ENCODE measurements at regions not wholly inside any gene's neighbourhood (a gene's known extent, or its start where the extent isn't known, plus 50 kb on each side); places are given as distances from the start of the nearest gene placed in this dataset.
"Not testable (repeated sequence)": the region's sequence is repeated elsewhere in the genome, so short reads cannot be mapped to it uniquely, and the experiment has no call there.

DNA sequence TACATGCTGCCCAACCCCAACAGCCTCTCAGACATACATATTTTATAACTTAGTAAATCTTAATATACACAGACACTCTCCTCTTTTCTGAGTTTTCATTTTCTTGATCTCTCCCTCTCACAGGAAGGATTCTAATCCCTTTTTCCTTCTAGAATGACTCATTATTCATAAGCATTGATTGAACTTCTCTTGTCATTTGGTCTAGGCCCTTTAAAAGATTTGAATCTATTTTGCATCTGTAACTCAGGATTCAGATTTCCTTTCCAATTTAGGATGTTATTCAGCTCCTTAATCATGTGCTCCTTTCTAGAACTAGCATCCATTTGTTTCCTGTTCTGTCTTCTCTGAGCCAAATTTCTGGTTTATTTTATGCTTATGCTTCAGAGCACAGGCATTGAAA lies 624.5 kb upstream of the SGO1 start:
- DNase-seq, result no peak

DNA sequence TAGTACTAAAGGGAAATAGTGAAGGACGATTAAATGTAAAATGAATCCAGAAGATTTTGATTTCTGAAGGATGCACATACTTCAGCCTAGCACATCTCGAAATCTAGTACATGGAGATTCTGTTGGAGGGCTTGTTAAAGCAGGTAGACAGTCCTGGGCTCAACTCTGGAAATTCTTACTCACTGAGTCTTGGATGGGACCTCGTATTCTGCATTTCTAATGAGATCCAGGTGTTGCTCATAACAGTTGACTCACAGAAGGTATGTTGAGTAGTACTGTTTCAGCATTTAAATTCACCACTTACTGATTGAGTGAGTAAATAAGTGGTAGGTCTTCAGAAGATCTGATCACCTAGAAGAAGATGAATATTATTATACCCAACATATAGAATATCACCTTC lies 623.4 kb upstream of the SGO1 start:
- no peak for DNase-seq

DNA sequence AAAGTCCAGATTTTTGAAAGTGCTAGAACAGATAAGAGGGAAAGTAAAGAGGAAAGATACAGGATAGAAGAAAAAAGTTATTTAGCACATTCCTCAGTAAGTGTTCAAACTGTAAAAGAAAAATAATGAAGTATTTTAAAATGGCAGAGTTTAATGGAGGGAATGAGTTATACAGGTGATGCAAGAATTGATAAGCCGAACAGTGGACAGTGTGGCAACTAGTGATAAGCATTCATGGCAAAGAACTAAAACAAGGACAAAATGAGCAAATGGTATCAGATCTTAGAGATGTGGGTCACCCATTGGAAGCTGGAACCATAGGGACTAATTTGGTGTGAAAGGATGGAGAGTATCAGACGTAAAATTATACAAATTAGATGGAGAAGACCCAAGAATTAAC lies 622.9 kb upstream of the SGO1 start:
- DNase-seq, result no peak

DNA sequence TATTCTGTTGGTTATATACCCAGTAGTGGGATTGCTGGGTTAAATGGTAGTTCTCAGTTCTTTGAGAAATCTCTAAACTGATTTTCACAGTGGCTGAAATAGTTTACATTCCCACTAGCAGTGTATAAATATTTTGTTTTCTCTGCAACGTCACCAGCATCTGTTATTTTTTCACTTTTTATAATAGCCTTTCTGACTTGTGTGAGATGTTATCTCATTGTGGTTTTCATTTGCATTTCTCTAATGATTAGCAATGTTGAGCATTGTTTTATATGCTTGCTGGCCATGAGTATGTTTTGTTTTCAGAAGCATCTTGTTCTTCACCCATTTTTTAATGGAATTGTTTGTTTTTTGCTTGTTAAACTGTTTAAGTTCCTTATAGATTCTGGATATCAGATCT lies 612.7 kb upstream of the SGO1 start:
- DNase-seq, result no peak

DNA sequence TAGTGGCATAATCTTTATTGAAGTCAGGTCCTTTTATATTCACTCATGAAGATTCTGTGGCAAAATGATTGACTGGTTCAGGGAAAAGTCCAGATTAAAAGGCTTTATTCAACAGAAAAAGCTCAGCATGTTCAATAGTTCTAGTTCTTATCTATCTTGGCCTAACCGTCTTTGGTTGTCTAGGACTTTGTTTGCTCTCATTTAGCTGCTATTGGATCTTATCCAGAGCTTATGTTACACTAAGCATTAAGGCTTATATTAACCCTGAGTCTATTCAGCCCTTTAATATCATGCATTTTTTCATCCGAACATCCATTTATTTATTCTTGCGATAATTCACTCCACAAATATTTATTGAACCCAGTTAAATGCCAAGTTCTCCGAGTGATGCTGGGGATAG lies 601.0 kb upstream of the SGO1 start:
- no peak for DNase-seq

DNA sequence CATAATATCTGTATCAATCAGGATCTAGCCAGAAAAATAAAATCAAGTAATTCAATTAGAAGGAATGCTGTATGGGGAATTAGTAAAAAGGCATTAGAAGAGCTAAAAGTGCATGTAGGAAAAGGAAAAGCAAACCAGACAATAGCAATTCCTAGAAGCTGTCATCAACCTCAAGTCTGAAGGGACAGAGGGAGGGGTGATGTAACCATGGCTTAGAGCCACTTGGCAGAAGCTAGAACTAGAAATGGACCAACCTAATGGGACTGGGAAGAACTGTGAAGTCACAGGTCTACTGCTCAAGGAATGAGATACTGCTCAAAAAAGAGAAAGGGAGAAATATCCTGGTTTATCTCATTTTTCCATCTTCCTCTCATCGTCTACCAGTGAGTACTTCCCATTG lies 590.7 kb upstream of the SGO1 start:
- no peak for DNase-seq

DNA sequence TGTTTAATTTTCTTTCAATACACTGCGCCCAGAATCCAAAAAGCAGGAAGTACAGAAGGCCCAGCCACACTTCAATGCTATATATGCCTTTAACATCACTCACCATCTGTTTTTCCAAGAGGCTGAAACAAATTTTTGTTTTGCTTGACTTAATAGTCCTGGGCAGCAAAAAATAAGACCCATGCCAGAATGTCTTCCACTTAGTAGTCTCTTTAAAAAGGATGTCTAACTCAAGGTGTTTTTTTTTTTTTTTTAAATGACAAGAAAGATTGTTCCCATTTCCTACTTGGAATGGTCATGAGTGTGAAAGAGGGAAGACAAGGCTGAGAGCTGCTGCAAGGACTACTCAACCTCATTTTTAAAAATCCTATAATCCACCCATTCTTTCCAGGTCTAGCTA lies 590.3 kb upstream of the SGO1 start:
- no peak for DNase-seq

DNA sequence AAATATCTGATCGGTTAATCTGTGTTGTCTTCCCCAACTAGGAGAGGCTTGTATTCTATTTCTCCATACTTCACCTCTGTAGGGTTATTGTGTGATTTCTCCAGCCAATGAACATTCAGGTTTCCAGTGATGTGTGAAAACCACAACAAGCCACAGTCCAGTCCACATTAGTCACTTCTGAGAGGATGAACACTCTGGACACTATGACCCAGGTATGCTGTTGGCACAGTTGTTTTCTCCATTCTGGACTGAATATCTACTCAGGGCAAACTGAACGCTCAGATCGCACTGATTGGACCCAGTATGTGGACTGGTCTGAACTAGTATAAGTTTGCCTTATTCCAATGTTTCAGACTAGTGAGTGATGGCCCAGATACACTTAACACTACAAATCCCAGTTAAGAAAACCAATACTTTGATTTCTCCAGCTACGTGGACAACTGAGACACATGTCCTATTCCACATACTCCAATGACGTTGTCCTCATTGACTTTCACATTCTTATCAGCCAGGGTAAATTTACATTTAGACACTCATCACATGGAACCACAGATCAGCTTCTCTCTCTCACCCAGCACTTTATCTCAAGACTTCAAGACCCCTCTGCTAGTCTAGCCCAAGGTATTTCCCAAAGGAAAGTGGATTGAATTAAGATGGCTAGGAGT lies 587.4 kb upstream of the SGO1 start:
- no peak for DNase-seq

DNA sequence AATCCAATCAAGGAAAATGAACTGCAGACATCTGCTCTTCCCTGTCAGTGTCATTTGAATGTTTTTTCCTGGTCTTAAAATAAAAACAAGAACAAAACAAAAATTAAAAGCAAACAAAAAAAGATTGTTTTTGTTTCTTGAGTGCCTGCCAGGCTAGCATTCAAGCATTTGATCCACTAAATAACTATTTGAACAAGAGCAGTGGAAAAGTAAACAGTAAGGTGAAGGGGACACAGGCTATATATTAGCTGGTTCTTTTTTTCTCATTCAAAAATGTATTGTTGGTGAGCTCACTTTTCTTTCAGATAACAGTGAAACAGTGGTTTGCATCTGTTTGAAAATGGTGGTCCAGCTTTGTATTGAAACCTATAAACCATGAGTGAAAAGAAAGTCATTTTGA lies 586.9 kb upstream of the SGO1 start:
- no peak for DNase-seq

DNA sequence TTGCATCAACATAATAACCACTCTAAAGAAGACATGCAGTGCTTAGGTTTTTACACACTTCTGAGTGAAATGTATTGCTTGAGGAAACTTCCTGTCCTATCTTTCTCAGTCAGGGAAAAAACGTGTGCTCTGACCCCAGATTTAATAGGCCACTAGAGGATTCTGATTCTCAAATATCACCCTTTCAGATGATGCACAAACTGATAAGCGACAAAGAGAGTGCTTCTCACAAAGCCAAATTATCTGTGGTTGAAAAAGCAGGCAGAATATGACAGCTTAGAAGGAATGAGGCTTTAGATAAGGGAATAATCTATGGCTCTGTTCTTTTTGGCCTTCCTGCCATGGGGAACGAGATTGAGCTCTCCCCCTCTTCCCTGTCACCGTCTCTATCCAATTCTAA lies 583.4 kb upstream of the SGO1 start:
- no peak for DNase-seq

DNA sequence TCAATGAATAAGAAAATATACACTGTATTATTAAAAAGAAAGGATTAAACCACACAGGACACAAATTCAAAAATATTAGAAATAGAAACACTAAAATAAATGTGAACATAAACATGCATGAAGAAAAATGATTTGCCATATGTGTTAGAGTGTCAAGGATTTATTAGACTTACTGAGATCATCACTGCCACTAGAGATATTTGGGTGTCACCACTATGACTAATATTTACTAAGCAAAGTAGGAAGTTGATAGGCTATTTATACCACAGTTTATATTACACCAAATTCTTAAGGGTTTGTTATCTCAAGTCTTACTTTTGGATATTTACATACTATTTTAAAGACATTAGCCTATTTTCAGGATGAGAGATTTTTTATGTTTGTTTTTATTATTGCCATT lies 575.0 kb upstream of the SGO1 start:
- no peak for DNase-seq

DNA sequence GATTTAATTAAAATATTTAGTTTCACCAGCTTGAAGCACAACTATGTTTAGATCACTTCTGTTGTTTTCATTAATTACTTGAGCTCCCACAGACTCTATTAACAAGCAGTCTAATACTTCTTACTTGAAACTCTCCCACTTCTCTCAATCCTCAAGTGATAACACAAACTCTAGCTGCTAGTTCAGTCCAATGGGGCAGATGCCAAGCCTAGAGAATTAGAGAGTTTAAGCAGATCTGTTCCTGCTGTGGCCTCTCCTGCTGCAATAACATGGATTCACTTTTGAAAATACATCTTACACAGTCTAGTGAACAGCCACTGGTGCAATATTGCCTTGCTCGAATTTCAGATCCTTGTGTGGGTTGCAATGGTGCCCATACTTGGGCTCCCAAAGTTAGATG lies 566.4 kb upstream of the SGO1 start:
- no peak for DNase-seq

DNA sequence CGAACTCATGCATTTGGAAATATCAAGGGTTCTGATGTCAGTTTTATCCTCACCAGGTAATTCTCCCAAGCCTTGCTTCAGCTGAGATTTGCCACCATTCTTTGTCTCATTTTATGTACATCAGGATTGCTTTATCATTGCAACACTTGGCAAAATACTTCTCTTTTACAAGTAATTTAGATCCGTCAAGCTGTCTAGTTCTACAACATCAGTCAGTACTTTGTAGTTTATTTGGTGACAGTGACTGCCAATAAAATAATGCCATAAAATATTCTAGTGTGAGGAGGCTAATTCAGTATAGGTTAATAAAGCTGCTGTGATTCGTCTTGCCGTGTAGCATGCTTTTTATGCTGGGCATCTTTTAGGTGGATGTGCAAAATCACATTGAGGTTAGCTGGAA lies 565.3 kb upstream of the SGO1 start:
- no peak for DNase-seq

DNA sequence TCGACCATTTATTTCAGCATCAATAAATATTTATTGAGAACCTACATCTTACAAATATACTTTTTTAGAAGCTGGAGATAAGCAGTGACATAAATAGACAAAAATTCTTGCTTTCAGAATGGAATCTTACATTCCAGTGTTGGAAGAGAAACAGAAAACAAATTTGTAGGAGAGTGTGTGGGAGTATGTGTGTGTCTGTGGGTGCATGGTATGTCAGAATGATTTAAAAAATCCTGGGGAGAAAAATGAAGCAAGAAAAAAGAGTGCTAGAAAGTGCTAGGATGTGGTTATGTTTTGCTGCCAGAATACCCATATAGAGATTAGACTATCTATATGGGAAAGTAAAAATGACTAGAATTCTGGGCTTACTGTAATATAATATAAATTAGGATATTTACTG lies 561.7 kb upstream of the SGO1 start:
- DNase-seq, result no peak

DNA sequence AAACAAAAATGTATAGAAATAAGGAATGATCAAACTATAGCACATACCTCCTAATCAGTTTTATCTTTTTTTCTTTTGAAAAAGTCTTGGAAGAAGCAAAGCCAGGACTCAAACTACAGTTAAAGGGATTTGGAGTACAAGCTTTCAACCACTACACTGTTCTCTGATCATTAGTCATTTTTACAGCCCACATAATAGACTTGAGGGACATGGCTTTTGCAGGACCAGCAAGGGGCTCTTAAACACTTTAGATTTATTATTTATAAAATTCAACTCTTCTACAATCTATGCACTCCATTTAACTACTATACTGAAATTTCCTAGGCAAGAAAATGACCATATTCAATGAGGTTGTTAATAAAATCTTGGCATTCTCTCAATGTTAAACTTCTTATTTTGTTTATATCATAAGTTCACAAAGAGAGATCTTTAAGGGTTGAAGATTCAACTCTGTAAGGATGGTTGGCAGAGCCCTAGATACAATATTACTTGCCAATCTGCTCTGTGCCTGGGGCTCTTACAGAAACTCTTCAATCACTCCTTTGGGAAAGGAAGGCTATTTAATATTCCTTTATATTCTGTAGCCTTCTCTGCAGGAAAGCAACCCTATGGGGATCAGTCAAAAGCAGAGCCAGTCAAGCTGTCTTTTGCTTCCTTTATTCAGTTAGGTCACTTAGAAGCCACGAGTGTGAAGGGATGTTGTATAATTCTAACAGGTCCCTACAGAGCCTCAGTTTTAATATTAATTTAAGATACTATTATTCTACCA lies 557.7 kb upstream of the SGO1 start:
- DNase-seq, result no peak

DNA sequence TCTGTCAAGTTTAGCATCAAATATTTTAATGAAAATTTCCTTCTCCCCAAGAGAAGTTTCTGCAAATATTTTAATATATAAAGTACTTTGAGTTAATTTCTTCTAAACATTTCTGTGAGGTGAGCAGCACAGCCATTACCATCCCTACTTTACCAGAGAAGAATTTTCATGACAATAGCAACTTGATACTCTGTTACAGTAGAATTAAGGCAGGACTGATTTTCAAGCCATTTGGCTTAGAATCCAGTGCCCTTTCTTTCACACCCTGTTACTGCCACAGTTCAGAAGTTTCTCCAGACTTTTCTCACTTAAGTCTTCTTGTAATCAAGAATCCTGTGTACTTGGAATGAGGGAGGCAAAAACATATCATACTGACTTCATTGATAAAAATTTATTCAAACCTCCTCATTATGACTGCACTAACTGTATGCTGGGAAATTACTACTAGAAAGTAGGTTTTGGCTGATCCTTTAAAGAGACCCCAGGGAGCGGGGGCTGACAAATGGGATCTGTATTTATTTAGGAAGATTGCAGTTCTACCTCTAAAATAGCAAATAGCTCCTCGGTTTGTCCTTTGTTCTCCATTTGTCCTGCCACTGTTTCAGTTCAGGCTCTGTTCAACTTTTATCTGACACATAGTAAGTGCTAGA lies 557.0 kb upstream of the SGO1 start:
- DNase-seq, result no peak

DNA sequence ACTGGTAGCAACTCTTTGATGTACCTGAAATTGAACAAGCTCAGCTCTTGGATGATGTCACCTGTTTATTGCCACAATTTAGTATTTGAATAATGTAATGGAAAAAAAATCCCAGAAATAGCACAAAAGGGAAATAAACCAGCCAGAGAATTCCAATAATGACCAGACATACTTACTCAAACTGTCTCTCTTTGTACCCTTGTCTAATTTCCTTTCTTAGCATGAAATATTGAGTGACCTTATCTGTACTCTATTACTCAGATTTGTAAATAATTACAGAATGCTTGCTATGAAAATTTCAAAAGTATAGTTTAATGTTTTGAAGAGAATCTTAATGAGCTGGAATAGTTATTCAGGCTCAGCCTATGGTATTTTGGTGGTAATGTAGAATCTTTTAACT lies 555.4 kb upstream of the SGO1 start:
- DNase-seq, result no peak

DNA sequence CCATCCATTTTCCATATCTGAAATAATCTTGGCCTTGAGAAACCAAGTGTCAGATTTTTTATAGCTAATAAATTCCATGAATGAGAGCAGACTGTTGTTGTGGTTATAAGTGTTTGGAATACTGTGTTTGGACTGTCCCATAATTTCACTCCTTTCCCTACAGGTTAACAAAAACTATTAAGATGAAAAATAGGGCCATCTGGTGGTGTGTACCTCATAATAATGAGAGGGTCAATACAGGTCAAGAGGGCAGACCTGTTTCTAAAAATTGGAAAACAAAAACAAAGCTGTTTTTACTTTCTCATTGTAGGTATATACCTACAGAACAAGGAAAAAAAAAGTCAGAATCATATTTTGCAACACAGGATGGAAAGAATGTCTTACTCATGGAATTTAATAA lies 553.8 kb upstream of the SGO1 start:
- no peak for DNase-seq

DNA sequence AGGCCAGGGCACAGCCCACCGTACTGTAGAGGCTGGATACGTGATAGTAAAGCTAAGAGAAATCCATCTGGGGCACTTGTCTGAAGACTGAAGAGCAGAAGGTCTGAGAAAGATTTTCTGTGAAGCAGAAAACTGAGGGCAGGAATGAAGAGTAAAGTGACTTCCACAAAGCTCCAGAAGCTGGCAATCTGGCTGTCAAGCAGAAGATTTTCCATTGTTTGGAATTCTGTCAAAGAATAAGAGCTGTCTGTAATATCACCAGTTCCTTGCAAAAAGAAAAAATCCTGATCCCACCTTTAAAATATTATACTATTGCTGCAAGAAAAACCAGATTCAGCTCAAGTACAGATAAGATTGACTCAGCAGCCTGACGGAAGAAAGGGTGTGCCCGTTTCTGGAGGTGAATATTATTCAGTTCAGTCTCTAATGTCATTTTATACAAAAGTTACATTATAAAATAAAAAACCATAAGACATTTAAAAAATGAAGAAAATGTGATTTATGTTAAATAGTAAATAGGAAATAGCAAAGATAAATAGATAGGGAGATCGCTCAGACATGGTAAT lies 550.4 kb upstream of the SGO1 start:
- DNase-seq, result no peak

DNA sequence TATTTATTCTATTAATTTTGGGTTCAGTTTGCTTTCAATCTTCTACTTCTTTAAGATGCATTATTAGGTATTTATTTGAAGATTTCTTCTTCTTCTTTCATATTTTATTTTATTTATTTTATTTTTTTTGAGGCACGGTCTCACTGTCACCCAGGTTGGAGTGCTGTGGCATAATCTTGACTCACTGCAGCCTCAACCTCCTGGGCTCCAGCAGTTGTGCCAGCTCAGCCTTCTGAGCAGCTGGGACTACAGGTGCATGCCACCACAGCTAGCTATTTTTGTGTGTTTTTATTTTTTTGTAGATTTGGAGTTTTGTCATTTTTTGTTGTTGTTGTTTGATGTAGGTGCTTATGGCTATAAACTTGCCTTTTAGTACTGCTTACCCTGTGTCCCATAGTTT lies 543.2 kb upstream of the SGO1 start:
- DNase-seq, result no peak

DNA sequence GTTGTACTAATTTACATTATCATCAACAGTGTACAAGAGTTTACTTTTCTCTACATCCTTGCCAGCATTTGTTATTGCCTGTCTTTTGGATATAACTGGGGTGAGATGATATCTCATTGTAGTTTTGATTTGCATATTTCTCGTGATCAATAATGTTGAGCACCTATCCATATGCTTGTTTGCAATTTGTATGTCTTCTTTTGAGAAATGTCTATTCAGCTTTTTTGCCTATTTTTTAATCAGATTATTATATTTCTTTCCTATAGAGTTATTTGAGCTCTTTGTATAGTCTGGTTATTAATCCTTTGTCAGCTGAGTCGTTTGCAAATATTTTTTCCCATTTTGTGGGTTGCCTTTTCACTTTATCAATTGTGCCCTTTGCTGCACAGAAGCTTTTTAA lies 540.8 kb upstream of the SGO1 start:
- no peak for DNase-seq

DNA sequence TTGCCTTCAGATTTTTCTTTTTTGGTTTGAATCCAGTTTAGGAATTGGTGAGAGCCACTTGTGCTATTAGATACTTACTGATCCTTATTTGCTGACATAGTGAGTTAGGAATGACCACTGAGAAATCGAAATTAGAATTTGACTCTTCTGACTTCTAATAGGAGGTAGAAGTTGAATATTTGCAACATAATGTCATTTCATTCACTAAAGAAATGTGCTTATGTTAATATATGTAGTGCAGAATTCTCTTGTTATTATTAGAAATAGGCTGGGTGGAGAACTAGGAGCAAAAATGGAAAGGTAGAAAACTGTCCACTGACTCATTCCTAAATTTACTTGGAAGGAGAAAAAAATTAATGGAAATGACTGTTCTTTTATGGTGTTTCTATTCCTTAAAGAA lies 538.2 kb upstream of the SGO1 start:
- DNase-seq, result no peak

DNA sequence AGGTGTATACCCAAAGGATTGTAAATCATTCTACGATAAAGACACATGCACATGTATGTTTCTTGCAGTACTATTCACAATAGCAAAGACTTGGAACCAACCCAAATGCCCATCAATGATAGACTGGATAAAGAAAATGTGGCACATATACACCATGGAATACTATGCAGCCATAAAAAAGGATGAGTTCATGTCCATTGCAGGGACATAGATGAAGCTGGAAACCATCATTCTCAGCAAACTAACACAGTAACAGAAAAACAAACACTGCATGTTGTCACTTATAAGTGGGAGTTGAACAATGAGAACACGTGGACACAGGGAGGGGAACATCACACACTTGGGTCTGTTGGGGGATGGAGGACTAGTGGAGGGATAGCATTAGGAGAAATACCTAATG lies 530.4 kb upstream of the SGO1 start:
- not testable (repeated sequence) for DNase-seq

DNA sequence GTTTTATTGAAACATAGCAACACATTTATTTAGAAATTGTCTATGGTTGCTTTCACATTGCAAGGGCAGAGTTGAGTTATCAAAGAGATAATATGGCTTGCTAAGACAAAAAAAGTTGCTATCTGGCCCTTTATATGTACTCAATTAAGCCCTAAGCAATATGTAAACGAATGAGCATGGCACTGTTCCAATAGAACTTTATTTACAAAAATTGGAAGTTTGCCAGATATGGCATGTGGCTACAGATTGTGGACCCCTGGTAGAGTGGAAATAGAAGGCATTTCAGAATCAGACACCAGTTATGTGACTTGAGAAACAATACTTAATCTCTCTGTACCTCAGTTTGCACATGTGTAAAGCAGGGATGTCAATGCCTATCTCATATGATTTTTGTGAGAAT lies 515.6 kb upstream of the SGO1 start:
- DNase-seq, result no peak
